ENCODE measurements at regions not wholly inside any gene's neighbourhood (a gene's known extent, or its start where the extent isn't known, plus 50 kb on each side); places are given as distances from the start of the nearest gene placed in this dataset.
"Not testable (repeated sequence)": the region's sequence is repeated elsewhere in the genome, so short reads cannot be mapped to it uniquely, and the experiment has no call there.

- no peak for DNase-seq
Observed at GRCh38 chr3:127520993-127521392, 69.5 kb downstream of the TPRA1 start.

DNA sequence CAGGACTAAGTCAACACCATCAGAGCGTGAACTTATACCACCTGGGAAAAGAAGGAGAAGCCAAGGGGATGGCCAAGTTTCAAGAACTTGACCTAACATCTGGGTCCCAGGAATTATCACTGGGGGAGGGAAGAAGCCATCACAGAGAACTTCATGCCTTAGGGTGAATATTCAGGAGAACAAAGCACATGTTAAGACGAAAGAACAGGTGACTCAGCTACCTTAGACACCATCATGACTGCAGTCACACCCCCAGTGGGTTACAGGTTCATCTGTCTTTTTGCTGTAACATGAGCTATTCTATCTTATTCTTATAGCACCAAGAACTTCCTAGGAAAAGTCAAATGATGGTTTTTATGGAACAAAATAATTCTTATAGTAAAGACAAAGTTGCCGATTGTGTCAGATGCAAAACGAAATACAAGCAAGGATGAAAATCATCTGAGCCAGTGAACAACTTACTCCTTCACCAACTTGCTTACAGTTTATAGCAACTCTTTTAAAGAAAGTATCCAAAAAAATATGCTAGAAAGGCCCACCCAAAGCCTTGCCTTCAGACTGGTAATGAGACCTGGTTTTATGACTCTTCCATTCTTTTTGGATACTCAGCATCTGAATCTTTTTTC, 72.0 kb downstream of the TPRA1 start:
- no peak for DNase-seq

GRCh38 chr3:127512256-127512655, 78.3 kb downstream of the TPRA1 start:
- DNase-seq, result no peak

- DNase-seq, result no peak
Observed at GRCh38 chr3:127501177-127501576, 89.4 kb downstream of the TPRA1 start.

- no peak for DNase-seq
Observed at GRCh38 chr3:127497676-127498075, 92.9 kb downstream of the TPRA1 start.

DNA sequence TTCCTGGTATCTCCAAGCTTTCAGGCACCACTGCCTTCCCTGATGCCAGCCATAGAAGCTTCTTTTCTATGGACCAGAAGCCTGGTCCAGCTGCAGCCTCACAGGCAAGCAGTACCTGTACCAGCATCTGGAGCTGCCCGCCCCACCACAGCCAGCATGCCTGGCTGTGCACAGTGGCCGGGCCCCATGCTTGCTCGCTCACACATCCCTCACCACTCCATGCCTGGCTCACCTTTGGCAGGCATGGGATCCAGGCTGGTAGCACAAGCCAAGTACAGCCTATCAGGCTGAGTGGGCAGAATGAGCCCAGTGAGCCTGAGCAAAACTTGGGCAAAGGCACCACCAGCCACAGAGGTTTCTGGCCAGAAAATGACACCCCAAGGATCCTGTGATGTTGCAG, 93.4 kb downstream of the TPRA1 start:
- no peak for DNase-seq

DNA sequence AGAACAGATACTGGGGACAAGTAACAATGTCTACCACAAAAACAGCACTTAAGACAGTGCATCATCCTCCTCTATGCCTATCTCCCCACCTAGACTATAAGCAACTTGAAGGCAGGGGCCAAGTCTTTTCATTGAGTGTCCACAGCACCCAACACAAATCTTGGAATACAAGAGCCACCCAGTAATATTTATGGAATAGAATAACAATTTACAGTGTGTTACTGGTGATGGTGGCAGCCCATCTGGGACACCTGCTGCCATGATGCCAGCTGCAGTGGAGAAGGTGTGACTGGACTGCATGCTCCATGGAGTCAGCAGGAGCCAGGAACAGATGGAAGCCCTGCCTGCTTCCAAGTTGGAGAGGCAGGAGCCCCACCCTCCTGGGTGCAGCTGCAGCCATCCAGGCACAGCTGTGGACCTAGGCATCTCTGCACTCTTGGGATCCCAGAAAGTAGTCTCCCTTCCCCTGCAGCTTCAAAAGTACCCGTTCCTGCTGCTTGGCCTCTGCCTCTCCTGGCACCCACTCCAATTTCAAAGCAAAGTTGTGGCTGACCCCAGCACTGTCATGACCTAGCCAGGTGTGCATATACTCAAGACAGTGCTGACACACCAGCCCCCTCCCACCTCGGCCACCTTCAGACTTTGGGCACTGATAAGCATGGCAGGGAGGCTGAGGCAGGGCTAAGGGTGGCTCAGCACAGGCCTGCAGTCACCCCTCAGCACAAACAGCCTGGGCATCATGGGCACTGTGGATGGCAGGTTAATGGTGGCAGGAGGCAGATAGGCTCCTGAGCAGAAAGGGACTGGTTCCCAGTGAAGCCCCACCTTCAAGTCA, 94.5 kb downstream of the TPRA1 start:
- DNase-seq, result no peak

DNA sequence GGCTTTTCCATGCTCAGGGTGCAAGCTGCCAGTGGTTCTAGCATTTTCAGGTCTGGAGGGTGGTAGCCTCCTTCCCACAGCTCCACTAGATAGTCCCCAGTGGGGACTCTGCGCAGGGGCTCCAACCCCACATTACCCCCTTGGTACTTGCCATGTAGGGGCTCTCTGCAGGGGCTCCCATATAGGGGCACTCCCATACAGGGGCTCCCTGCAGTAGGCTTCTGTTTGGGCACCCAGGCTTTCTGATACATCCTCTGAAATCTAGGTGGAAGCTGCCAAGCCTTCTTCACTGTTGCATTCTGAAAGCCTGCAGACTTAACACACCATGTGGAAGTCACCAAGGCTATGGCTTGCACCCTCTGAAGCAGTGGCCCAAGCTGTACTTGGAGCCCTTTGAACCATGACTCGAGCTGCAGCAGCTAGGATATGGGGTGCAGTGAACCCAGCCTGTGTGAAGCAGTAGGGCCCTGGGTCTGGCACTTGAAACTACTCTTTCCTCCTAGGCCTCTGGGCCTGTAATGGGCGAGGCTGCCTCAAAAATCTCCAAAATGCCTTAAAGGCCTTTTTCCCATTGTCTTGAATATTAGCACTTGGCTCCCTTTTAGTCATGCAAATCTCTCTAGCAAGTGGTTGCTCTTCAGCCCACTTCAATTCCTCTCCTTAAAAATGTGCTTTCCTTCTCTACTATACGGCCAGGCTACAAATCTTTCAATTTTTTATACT, 96.4 kb downstream of the TPRA1 start:
- no peak for DNase-seq

GRCh38 chr3:127492426-127492825, 98.1 kb downstream of the TPRA1 start:
- no peak for DNase-seq

- no peak for DNase-seq
Observed at GRCh38 chr3:127491909-127492308, 98.6 kb downstream of the TPRA1 start.

- no peak for DNase-seq
Observed at GRCh38 chr3:127491323-127491722, 99.2 kb downstream of the TPRA1 start.

DNA sequence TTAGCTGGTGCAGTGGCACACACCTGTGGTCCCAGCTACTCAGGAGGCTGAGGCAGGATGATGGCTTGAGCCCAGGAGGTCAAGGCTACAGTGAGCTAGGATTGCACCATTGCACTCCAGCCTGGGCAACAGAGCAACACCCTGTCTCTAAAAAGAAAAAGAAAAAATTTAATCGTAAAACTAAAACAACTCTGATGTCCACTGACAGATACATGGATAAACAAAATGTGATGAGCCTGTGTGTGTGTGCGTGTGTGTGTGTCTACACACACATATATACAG, 99.6 kb downstream of the TPRA1 start:
- not testable (repeated sequence) for DNase-seq

DNA sequence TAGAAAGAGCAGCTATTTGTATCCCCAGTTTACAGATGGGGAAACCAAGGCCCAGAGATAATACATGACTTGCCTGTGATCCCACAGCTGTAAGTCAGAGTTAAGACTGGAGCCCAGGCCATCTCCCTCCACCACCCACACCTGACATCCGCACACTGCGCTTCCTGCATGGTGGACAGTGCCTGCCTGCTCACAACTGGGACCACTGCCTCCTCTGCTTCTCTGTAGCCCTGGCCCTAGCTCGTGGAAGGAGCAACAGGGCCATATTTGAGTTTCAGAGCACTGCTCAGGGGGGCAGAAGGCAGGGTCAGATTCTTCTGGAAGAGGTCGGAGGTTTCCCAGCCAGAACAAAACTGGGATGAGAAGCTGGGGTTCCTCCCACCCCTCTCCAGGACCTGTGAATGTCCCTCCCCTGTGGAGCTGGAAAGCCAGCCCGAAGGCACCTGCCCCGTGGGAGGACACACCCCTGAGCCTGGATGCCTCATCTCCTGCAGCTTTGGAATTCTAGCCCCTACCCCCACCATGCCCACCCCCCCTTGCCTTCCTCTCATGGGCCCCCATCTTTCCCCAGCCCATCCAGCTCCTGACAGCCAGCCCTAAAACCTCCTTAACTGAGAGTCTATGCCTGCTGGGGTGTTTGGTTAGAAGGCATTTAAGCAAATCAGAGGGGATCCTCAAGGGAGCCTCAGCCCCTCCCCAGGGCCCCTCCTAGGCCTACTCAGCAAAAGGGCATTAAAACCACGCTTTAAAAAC, 100.1 kb downstream of the TPRA1 start:
- no peak for DNase-seq

DNA sequence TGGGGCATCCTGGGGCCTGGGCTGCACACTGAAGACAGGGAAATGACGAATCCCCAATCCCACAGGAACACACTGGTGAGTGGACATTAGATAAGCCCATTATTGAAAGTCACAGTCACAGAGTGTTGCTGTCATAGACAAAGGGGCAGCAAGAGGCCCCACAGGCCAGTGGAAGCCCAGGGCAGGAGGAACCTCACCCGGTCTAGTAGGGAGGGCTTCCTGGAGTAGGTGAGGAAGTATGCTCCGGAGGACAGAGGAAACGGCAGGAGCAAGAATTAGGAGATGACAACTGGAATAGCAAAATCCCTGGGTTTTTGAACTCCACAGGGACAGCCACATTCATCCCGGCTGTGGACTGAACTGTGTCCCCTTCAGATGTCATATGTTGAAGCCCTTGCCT, 101.2 kb downstream of the TPRA1 start:
- no peak for DNase-seq

DNA sequence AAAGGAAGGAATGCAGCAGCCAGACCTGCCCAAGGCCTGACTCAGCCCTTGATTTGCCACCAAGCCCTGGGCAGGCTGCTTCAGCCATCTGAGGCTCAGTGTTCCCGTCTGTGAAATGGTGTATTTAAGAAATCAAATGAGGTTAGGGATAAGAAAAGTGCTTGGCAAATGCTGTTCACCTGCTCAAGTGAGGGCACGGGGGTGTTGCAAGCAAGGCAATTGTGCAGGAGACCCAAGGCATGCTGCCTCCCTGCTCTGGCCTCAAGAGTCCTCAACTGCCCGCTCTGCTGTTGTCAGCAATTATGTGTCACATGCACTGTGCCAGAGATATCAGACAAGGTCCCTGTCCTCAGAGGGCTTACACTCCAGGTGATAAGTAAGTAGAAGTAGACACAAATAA, 101.8 kb downstream of the TPRA1 start:
- DNase-seq, result no peak

DNA sequence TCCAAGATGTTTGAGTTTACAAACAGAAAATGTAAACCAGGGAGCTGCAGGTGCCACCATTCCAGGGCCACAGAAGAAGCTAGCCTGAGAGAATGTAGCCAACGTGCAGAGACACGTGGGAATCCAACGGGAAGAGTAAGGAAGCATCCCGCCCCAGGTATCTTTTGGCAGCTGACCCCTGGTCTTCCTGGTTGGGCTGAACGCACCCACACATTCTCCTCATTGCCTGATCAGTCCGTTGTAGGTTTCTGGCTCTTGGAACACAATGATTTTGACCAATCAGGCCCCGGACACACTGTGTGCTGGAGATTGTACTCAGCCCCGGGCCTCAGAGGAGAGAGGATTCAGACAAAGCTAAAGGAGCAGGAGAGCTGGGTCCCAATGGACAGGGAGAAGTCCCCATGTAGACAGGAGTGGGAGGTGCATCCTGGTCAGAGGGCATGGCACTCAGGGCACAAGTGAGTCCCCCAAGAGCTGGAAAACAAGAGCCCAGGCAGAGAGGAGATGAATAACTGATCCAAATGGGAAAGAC, 102.3 kb downstream of the TPRA1 start:
- no peak for DNase-seq

DNA sequence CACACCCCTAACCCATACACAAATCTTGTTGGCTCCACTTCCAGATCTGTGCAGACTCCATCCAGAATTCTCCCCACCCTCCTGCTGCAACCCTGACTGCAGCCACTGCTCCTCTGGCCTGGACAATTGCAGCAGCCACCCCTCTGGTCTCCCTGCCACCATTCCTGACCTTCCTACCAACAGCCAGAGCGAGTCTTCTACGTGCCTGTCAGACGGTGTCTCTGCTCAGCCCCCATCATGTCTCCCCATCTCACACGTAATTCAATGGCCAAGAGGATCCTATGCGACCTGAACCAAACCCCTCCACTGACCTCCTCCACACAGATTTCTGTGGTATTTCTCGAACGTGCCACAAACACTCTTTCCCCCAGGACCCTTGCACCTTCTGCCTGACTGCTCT, 103.3 kb downstream of the TPRA1 start:
- DNase-seq, result no peak

DNA sequence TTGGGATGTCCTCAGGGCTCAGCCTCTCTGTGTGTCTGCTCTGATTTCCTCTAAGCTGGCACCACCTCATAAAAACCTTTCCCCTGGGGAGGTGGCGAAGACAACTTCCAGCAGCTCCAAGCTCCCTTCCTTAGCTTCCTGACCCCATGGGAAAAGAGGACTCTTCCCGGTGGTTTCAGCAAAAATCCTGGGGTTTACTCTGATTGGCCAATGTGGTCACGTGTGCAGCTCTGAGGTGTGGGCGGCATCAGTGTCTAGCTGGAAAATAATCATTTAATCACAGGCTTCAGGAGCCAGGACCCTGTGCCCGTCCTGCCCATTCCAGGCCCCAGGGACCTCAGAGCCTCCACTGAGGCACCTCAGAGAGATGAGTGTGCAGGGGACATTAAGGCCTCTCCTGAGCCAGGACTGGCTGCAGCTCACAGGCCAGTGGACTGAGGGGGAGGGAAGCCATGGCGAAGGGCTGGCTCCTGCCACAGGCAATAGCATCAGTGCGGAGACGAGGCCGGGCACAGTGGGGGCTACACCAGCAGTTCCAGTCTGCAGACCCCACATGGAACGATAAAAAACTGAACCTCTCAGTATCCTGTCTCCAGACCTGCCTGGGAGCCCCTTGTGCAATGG, 104.1 kb downstream of the TPRA1 start:
- no peak for DNase-seq

GRCh38 chr3:127485396-127486170, 105.0 kb downstream of the TPRA1 start:
- no peak for DNase-seq

GRCh38 chr3:127484601-127485388, 105.7 kb downstream of the TPRA1 start:
- no peak for DNase-seq
